Adrenal gland (tissue), 5 donors: ENCODE measurements at regions not wholly inside any gene's neighbourhood (a gene's known extent, or its start where the extent isn't known, plus 50 kb on each side); places are given as distances from the start of the nearest gene placed in this dataset.

Experiments
- CTCF ChIP-seq, 6 experiments: fragments of 450-650 bp in 4 of 6; fragments of 200-600 bp in 2 of 6; sonication (generic) in 1 of 6; IDR thresholded peaks; 1 replicate in 5 of 6; 2 replicates in 1 of 6; pipeline versions ENCODE4 v1.5.1 to v1.8.0; 2016 to 2021; ENCODE audit warnings: antibody characterized with exemption in 6 of 6, mild to moderate bottlenecking in 2 of 6, moderate library complexity in 1 of 6
- POLR2A ChIP-seq, 2 donors: fragments of 450-650 bp; IDR thresholded peaks; one replicate each; pipeline ENCODE4 v1.6.1; 2017; ENCODE audit warnings: antibody characterized with exemption in 2 of 2, mild to moderate bottlenecking in 2 of 2, moderate library complexity in 1 of 2
- donor health status: DM: no; HTN: no; CAD: no.

GRCh38 chr2:53484531-53484930, 283.1 kb upstream of the CHAC2 start:
- TF ChIP-seq POLR2A (IDR thresholded peaks at IDR 0.05) (no peak), CTCF (IDR thresholded peaks at IDR 0.05) (no peak)
